Stomach (tissue), 4 donors: ENCODE measurements at regions not wholly inside any gene's neighbourhood (a gene's known extent, or its start where the extent isn't known, plus 50 kb on each side); places are given as distances from the start of the nearest gene placed in this dataset.

ENCODE experiments used
- CTCF ChIP-seq, 7 experiments: fragments of 450-650 bp in 4 of 7; fragments of 200-600 bp in 3 of 7; sonication (generic) in 3 of 7; IDR thresholded peaks; one replicate each; pipeline ENCODE4 v1.5.1; 2016 to 2019; ENCODE audit warnings: antibody characterized with exemption in 7 of 7, control low read depth in 2 of 7, mild to moderate bottlenecking in 1 of 7
- EP300 ChIP-seq: sonication (generic); formaldehyde crosslinking; IDR thresholded peaks from one replicate; pipeline ENCODE4 v1.6.1; 2017; ENCODE audit warnings: antibody characterized with exemption
- POLR2AphosphoS5 ChIP-seq, 3 donors: sonication (generic); formaldehyde crosslinking; IDR thresholded peaks; one replicate each; pipeline ENCODE4 v1.6.1; 2016; ENCODE audit warnings: antibody characterized with exemption in 3 of 3

GRCh38 chr5:28164568-28164967 is 1126.2 kb upstream of the CDH9 start:
- TF ChIP-seq POLR2AphosphoS5 (IDR thresholded peaks at IDR 0.05): no peak
- TF ChIP-seq CTCF (IDR thresholded peaks at IDR 0.05): no peak
- TF ChIP-seq EP300: no peak
